ENCODE measurements at regions not wholly inside any gene's neighbourhood (a gene's known extent, or its start where the extent isn't known, plus 50 kb on each side); places are given as distances from the start of the nearest gene placed in this dataset.

DNA sequence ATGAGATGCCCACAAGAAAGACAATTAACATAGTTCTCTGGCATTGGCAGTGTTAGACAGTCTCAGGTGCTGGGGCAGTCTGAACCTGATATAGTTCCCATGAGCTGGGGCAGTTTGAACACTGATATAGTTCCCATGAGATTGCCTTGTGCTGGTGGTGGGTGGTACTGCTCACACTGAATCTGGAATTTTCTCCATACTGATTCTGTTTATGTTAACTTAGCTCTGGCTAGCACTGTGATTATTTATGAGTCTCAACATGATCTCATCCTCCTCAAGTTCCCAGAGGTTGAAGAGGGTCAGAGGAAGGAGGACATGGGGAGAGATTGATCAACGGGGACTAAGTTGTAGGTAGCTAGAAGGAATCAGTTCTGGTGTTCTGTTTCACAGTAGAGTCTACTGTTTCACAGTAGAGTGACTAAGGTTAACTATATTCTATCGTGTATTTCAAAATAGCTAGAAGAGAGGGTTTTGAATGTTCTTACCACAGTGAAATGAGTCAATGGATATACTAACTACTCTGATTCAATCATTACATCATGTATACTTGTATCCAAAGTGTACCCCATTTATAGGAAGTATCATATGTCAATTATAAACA lies 379.9 kb downstream of the ADAM29 start:
- intact Hi-C loops (cut with DNase I; ENCODE audit: low total_unique reads), result no loop called here
- Histone ChIP-seq H3K4me3 (no peak overlapping the region), H3K4me1 (no peaks in the 10 kb centered on the region), H3K27ac (no peak overlapping the region), H3K36me3 (ENCODE audit: low read depth, missing control alignments) (no peaks in the 10 kb centered on the region), H3K9me3 (no peaks in the 10 kb centered on the region), H3K27me3 (no peaks in the 10 kb centered on the region)
- no peak for DNase-seq
- no peak for TF ChIP-seq POLR2A (IDR thresholded peaks at IDR 0.05)
- TF ChIP-seq, protein P1, sequence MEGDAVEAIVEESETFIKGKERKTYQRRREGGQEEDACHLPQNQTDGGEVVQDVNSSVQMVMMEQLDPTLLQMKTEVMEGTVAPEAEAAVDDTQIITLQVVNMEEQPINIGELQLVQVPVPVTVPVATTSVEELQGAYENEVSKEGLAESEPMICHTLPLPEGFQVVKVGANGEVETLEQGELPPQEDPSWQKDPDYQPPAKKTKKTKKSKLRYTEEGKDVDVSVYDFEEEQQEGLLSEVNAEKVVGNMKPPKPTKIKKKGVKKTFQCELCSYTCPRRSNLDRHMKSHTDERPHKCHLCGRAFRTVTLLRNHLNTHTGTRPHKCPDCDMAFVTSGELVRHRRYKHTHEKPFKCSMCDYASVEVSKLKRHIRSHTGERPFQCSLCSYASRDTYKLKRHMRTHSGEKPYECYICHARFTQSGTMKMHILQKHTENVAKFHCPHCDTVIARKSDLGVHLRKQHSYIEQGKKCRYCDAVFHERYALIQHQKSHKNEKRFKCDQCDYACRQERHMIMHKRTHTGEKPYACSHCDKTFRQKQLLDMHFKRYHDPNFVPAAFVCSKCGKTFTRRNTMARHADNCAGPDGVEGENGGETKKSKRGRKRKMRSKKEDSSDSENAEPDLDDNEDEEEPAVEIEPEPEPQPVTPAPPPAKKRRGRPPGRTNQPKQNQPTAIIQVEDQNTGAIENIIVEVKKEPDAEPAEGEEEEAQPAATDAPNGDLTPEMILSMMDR (IDR thresholded peaks at IDR 0.05), result no peak
- WGBS, 2 donors, result 47 to 58% methylated on average over 2 of the region's 2 CpGs

DNA sequence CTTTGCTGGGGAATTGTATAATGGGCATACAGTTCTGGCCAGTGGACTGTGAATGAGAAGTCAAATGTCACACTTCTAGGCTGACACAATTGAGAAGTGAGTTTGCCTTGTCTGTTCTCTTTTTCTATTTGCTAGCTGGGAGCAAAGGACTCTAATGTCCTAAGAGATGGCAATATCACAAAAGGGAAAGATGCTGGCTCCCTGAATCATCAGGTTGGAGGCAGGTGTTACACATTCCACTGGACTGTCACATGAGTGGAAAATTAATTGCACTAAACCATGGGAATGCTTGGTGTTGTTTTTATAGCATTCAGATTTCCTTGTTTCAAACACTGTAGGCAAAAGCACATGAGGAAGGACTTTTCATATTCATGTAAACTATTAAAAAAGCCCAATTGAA lies 388.3 kb downstream of the ADAM29 start:
- DNase-seq, result no peak
- Histone ChIP-seq H3K4me3 (no peak overlapping the region), H3K9me3 (no peaks in the 10 kb centered on the region), H3K27me3 (no peaks in the 10 kb centered on the region), H3K27ac (no peak overlapping the region), H3K4me1 (no peaks in the 10 kb centered on the region), H3K36me3 (ENCODE audit: low read depth, missing control alignments) (no peaks in the 10 kb centered on the region)
- intact Hi-C loops (cut with DNase I; ENCODE audit: low total_unique reads), result no loop called here
- no peak for TF ChIP-seq POLR2A (IDR thresholded peaks at IDR 0.05)
- TF ChIP-seq, protein P1 (IDR thresholded peaks at IDR 0.05), result no peak

DNA sequence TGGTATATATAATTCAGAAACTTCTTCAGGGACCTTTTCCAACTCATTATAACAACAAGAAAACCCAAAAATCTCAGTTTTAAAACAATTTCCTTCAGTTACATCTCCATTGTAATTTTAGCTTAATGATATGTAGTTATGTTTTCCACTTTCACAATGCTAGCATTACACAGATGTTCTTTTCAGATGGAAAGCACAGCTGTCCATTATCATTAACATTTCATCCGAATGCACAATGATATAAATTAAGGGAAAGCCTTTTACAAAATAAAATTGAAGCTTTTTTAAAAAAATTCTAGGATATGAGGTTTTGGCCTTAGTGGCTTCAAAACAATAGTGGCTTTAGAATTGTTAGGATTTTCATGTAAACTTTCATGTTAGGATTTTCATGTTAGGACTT lies 389.2 kb downstream of the ADAM29 start:
- 87 to 88% methylated on average over 1 of the region's 1 CpG for WGBS, 2 donors
- Histone ChIP-seq H3K4me1 (no peaks in the 10 kb centered on the region), H3K27me3 (no peaks in the 10 kb centered on the region), H3K4me3 (no peak overlapping the region), H3K9me3 (no peaks in the 10 kb centered on the region), H3K36me3 (ENCODE audit: low read depth, missing control alignments) (no peaks in the 10 kb centered on the region), H3K27ac (no peak overlapping the region)
- TF ChIP-seq, protein P1 (IDR thresholded peaks at IDR 0.05), result no peak
- TF ChIP-seq POLR2A (IDR thresholded peaks at IDR 0.05), result no peak
- no peak for DNase-seq
- intact Hi-C loops (cut with DNase I; ENCODE audit: low total_unique reads), result no loop called here

DNA sequence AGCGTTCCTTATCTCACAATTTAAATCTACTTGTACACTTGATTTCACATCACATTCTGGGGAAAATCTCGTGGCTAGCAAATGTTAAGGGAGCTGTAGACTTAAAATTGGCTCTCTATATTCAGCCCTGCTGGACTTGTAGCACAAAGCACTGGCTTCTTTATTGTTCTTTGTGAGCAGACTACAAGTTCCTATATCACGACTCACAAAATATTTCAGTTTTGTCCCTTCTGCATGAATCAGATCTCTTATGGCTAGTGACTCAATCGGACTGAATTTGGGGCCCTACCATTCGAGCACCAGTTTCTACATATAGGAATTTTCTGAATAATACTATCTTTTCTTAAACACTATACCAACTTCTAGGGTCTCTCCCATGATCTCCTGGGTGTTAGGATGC lies 390.1 kb downstream of the ADAM29 start:
- 72 to 85% methylated on average over 5 of the region's 5 CpGs for WGBS, 2 donors
- Histone ChIP-seq H3K4me3 (no peak overlapping the region), H3K27me3 (no peaks in the 10 kb centered on the region), H3K27ac (no peak overlapping the region), H3K36me3 (ENCODE audit: low read depth, missing control alignments) (no peaks in the 10 kb centered on the region), H3K9me3 (no peaks in the 10 kb centered on the region), H3K4me1 (no peaks in the 10 kb centered on the region)
- intact Hi-C loops (cut with DNase I; ENCODE audit: low total_unique reads), result no loop called here
- DNase-seq, result no peak
- TF ChIP-seq, protein P1 (IDR thresholded peaks at IDR 0.05), result no peak
- no peak for TF ChIP-seq POLR2A (IDR thresholded peaks at IDR 0.05)

DNA sequence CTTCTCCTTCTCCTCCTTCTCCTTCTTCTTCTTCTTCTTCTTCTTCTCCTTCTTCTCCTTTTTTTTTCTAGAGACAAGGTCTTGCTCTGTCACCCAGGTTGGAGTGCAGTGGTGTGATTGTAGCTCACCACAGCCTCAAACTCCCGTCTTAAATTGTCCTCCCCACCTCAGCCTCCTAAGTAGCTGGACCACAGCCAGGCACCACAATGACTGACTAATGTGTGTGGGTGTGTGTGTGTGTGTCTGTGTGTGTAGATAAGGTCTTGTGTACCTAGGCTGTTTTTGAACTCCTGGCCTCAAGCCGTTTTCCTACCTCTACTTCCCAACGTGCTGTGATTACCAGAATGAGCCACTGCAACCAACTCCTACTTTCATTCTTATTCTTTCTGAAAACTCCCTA lies 390.9 kb downstream of the ADAM29 start:
- Histone ChIP-seq H3K27ac (no peak overlapping the region), H3K4me1 (no peaks in the 10 kb centered on the region), H3K4me3 (no peak overlapping the region), H3K27me3 (no peaks in the 10 kb centered on the region), H3K9me3 (no peaks in the 10 kb centered on the region), H3K36me3 (ENCODE audit: low read depth, missing control alignments) (no peaks in the 10 kb centered on the region)
- WGBS, 2 donors, result 76 to 79% methylated on average over 3 of the region's 3 CpGs
- TF ChIP-seq POLR2A (IDR thresholded peaks at IDR 0.05), result no peak
- TF ChIP-seq, protein P1 (IDR thresholded peaks at IDR 0.05), result no peak
- intact Hi-C loops (cut with DNase I; ENCODE audit: low total_unique reads), result no loop called here
- DNase-seq, result no peak

All from testis (tissue), 2 donors.